ENCODE measurements at regions not wholly inside any gene's neighbourhood (a gene's known extent, or its start where the extent isn't known, plus 50 kb on each side); places are given as distances from the start of the nearest gene placed in this dataset.

DNA sequence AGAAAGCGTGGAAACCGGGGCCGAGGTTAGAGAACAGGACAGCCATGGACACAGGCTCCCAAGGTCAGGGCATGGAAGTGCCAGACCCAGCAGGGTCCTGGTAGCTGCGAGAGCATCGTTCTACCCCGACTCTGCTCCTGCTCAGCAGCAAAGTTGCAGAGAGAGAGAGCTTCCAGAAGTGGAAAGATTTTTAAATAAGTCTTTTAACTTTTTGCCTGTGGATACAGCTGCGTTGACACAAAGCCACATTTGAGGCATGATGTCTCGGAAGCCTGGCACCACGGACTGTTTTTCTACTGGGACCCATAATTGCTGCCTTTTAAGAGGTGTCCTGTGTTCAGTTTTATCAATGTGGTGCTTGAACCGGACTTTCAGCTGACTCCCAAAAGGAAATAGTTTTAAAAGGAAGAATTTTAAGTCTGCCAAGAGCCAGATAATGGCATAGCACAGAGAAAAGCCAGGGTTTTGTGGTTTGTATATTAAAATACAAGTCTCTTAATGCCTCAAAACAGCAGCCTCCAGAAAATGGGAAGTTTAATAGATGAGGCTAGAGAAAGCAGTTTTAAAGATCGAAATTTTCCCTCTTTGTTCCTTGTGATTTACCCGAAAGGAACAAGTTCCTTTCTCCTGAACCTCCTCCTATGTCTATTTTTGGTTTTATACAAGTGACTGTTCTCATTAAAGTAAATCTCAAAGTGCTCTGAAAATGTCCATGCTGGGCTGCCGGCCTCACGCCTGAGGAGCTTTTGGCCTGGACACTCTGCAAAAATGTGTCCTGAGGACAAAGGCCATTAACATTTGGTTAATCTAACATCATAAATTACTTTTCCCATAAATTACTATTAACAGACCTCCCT, 91.5 kb downstream of the RIN2 start:
- TF ChIP-seq, protein P1, sequence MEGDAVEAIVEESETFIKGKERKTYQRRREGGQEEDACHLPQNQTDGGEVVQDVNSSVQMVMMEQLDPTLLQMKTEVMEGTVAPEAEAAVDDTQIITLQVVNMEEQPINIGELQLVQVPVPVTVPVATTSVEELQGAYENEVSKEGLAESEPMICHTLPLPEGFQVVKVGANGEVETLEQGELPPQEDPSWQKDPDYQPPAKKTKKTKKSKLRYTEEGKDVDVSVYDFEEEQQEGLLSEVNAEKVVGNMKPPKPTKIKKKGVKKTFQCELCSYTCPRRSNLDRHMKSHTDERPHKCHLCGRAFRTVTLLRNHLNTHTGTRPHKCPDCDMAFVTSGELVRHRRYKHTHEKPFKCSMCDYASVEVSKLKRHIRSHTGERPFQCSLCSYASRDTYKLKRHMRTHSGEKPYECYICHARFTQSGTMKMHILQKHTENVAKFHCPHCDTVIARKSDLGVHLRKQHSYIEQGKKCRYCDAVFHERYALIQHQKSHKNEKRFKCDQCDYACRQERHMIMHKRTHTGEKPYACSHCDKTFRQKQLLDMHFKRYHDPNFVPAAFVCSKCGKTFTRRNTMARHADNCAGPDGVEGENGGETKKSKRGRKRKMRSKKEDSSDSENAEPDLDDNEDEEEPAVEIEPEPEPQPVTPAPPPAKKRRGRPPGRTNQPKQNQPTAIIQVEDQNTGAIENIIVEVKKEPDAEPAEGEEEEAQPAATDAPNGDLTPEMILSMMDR (IDR thresholded peaks at IDR 0.05), result no peak
- TF ChIP-seq POLR2AphosphoS5 (IDR thresholded peaks at IDR 0.05) (no peak), EP300 (IDR thresholded peaks at IDR 0.05) (no peak), POLR2A (IDR thresholded peaks at IDR 0.05) (no peak)

Measured in stomach (tissue), 4 donors.